Esophagus muscularis mucosa (tissue), 4 donors: ENCODE measurements at regions not wholly inside any gene's neighbourhood (a gene's known extent, or its start where the extent isn't known, plus 50 kb on each side); places are given as distances from the start of the nearest gene placed in this dataset.

Experiments used
- CTCF ChIP-seq, 3 experiments: fragments of 200-600 bp in 2 of 3; fragments of 450-650 bp in 1 of 3; sonication (generic) in 2 of 3; IDR thresholded peaks; one replicate each; pipeline ENCODE4 v1.5.1; 2017 to 2019; ENCODE audit warnings: antibody characterized with exemption in 3 of 3, mild to moderate bottlenecking in 2 of 3, moderate library complexity in 1 of 3
- EP300 ChIP-seq: sonication (generic); formaldehyde crosslinking; IDR thresholded peaks from one replicate; pipeline ENCODE4 v1.6.1; 2017; ENCODE audit warnings: antibody characterized with exemption
- POLR2A ChIP-seq: fragments of 450-650 bp; IDR thresholded peaks from one replicate; pipeline ENCODE4 v1.6.1; 2017; ENCODE audit warnings: antibody characterized with exemption, moderate library complexity, mild to moderate bottlenecking, low read depth

- TF ChIP-seq CTCF (IDR thresholded peaks at IDR 0.05) (no peak), EP300 (no peak), POLR2A (no peak)
These were observed 962.8 kb upstream of the POT1 start for GRCh38 chr7:125892434-125892833.
